Type B pancreatic cell (in vitro differentiated cells): ENCODE measurements at regions not wholly inside any gene's neighbourhood (a gene's known extent, or its start where the extent isn't known, plus 50 kb on each side); places are given as distances from the start of the nearest gene placed in this dataset.

Experiments
- DNase-seq: peaks from one replicate; pipeline ENCODE4 v3.0.0; 2021; ENCODE audit warnings: mixed read lengths; ENCODE audit not compliant: unreplicated experiment; ENCODE audit errors: extremely low spot score
- H3K27ac Mint-ChIP-seq: 2 replicates; pipeline ENCODE4 v1.8.0; 2021; ENCODE audit warnings: mild to moderate bottlenecking, mixed read lengths
- H3K27me3 Mint-ChIP-seq: 2 replicates; pipeline ENCODE4 v1.8.0; 2021; ENCODE audit warnings: mixed read lengths
- H3K36me3 Mint-ChIP-seq: 2 replicates; pipeline ENCODE4 v1.8.0; 2021; ENCODE audit warnings: mixed read lengths
- H3K4me1 Mint-ChIP-seq: one replicate; pipeline ENCODE4 v1.8.0; 2021; ENCODE audit warnings: mixed read lengths; ENCODE audit not compliant: unreplicated experiment
- H3K4me3 Mint-ChIP-seq: 2 replicates; pipeline ENCODE4 v1.8.0; 2021; ENCODE audit warnings: mild to moderate bottlenecking, mixed read lengths
- H3K9me3 Mint-ChIP-seq: 2 replicates; pipeline ENCODE4 v1.8.0; 2021; ENCODE audit warnings: mixed read lengths
- CTCF ChIP-seq: fragments of 200-600 bp; sonication (generic); conservative IDR thresholded peaks from 2 replicates; pipeline ENCODE4 v1.5.0; 2021; ENCODE audit warnings: antibody characterized with exemption, mild to moderate bottlenecking

- no peak for TF ChIP-seq CTCF
- no peak for DNase-seq
- Mint-ChIP-seq H3K27me3 (no peaks in the 10 kb centered on the region), H3K4me3 (no peak overlapping the region), H3K4me1 (no peaks in the 10 kb centered on the region), H3K36me3 (no peaks in the 10 kb centered on the region), H3K27ac (no peak overlapping the region), H3K9me3 (no peaks in the 10 kb centered on the region)
Measured at GRCh38 chr9:99647604-99648003, 174.1 kb upstream of the NR4A3 start.

GRCh38 chr9:99650187-99650874, 171.4 kb upstream of the NR4A3 start:
- H3K4me3 Mint-ChIP-seq, result no peak overlapping the region
- TF ChIP-seq CTCF, result no peak
- DNase-seq, result no peak
- H3K27ac Mint-ChIP-seq, result no peak overlapping the region
- H3K9me3 Mint-ChIP-seq, result no peaks in the 10 kb centered on the region
- H3K36me3 Mint-ChIP-seq, result no peaks in the 10 kb centered on the region
- no peaks in the 10 kb centered on the region for H3K27me3 Mint-ChIP-seq
- no peaks in the 10 kb centered on the region for H3K4me1 Mint-ChIP-seq

GRCh38 chr9:99660191-99660636, 161.5 kb upstream of the NR4A3 start:
- no peak overlapping the region for H3K27ac Mint-ChIP-seq
- TF ChIP-seq CTCF, result no peak
- H3K4me3 Mint-ChIP-seq, result no peak overlapping the region
- H3K9me3 Mint-ChIP-seq, result no peaks in the 10 kb centered on the region
- no peaks in the 10 kb centered on the region for H3K27me3 Mint-ChIP-seq
- no peaks in the 10 kb centered on the region for H3K4me1 Mint-ChIP-seq
- DNase-seq, result no peak
- no peaks in the 10 kb centered on the region for H3K36me3 Mint-ChIP-seq

- no peak for TF ChIP-seq CTCF
- H3K27me3 Mint-ChIP-seq, result no peaks in the 10 kb centered on the region
- no peaks in the 10 kb centered on the region for H3K4me1 Mint-ChIP-seq
- H3K36me3 Mint-ChIP-seq, result no peaks in the 10 kb centered on the region
- DNase-seq, result no peak
- no peak overlapping the region for H3K27ac Mint-ChIP-seq
- no peak overlapping the region for H3K4me3 Mint-ChIP-seq
- H3K9me3 Mint-ChIP-seq, result no peaks in the 10 kb centered on the region
Measured at GRCh38 chr9:99663297-99663696, 158.4 kb upstream of the NR4A3 start.

- no peak overlapping the region for H3K27ac Mint-ChIP-seq
- no peaks in the 10 kb centered on the region for H3K9me3 Mint-ChIP-seq
- H3K4me1 Mint-ChIP-seq, result no peaks in the 10 kb centered on the region
- no peak for DNase-seq
- no peak overlapping the region for H3K4me3 Mint-ChIP-seq
- TF ChIP-seq CTCF, result no peak
- no peaks in the 10 kb centered on the region for H3K36me3 Mint-ChIP-seq
- H3K27me3 Mint-ChIP-seq, result no peaks in the 10 kb centered on the region
Measured at GRCh38 chr9:99663856-99664255, 157.8 kb upstream of the NR4A3 start.
